Heart right ventricle (tissue), 16 donors: ENCODE measurements at regions not wholly inside any gene's neighbourhood (a gene's known extent, or its start where the extent isn't known, plus 50 kb on each side); places are given as distances from the start of the nearest gene placed in this dataset.
"Not testable (repeated sequence)": the region's sequence is repeated elsewhere in the genome, so short reads cannot be mapped to it uniquely, and the experiment has no call there.

ENCODE experiments used
- ATAC-seq, 8 donors: fragments of 200-7000 bp; cut with Tn5 transposase; one replicate each; pipeline ENCODE4 v1.9.1; 2020; ENCODE audit warnings: mild to moderate bottlenecking in 8 of 8, moderate library complexity in 8 of 8, moderate number of reproducible peaks in 1 of 8
- DNase-seq, 2 donors: peaks; one replicate each; pipeline ENCODE4 v3.0.0-alpha.2; 2020
- H3K27ac ChIP-seq, 10 donors: fragments of 200-600 bp; sonication (generic) in 2 of 10; one replicate each; pipeline versions ENCODE4 v1.5.0 to v1.8.0; 2020 to 2022; ENCODE audit warnings: mild to moderate bottlenecking in 3 of 10
- H3K27me3 ChIP-seq, 7 donors: fragments of 200-600 bp; one replicate each; pipeline ENCODE4 v1.8.0; 2021 to 2022; ENCODE audit warnings: mild to moderate bottlenecking in 2 of 7
- H3K36me3 ChIP-seq, 9 donors: fragments of 200-600 bp; sonication (generic) in 1 of 9; one replicate each; pipeline versions ENCODE4 v1.5.0 to v1.8.0; 2020 to 2022; ENCODE audit warnings: mild to moderate bottlenecking in 2 of 9
- H3K4me1 ChIP-seq, 9 donors: fragments of 200-600 bp; sonication (generic) in 1 of 9; one replicate each; pipeline versions ENCODE4 v1.5.0 to v1.8.0; 2020 to 2022; ENCODE audit warnings: mild to moderate bottlenecking in 4 of 9
- H3K4me3 ChIP-seq, 10 donors: fragments of 200-600 bp; sonication (generic) in 2 of 10; one replicate each; pipeline versions ENCODE4 v1.5.0 to v1.8.0; 2020 to 2022; ENCODE audit warnings: mild to moderate bottlenecking in 7 of 10, moderate library complexity in 2 of 10
- H3K9me3 ChIP-seq, 11 donors: fragments of 200-600 bp in 10 of 11; sonication (generic) in 2 of 11; one replicate each; pipeline versions ENCODE4 v1.5.0 to v1.8.0; 2013 to 2022; ENCODE audit warnings: mild to moderate bottlenecking in 2 of 11, control low read depth in 1 of 11, moderate library complexity in 1 of 11
- CTCF ChIP-seq, 9 donors: fragments of 200-600 bp; sonication (generic) in 2 of 9; IDR thresholded peaks; one replicate each; pipeline versions ENCODE4 v1.5.0 to v1.8.0; 2021 to 2022; ENCODE audit warnings: antibody characterized with exemption in 9 of 9, mild to moderate bottlenecking in 5 of 9, moderate library complexity in 1 of 9
- WGBS, 2 donors: extraction: QIAGEN DNeasy Blood & Tissue Kit; methylation state at CpG; one replicate each; pipeline ENCODE4 v1.1.7; 2013; ENCODE audit warnings: inconsistent platforms in 1 of 2; 5-methylcytosine and 5-hydroxymethylcytosine counted together
- intact Hi-C, 10 donors: fragments of 100-400 bp; cut with DNase I; formaldehyde crosslinking; loops; one replicate each; pipeline versions ENCODE4 v1.11.1 to v1.14.2; 2022
- donor health status: Arrhythmogenic right ventricular cardiomyopathy.
- donor health status: ischemic (EF 13 %, LVEDD 7.1; RV severe dilation, severe dysfunction).
- donor health status: healthy with polysubstance abuse.
- donor health status: DM: no; HTN: yes; CAD: no.
- donor health status: DM: no; HTN: no; CAD: no.
- donor health status: ischemic (EF 25% LVEDD 6.9; RV normal size, moderate dysfunction).
- donor health status: ischemic (EF 25% LVEDD 5.7; RV mildly dilated, moderate dysfunction).
- donor health status: healthy.
- donor health status: DM: yes; HTN: yes; CAD: no.
- donor health status: Ischemic cardiomyopathy.
- donor health status: ischemic (EF 35%, LVEDD 5.7; RV mildly dilated, moderate dysfunction).
- donor health status: nonischemic (EF 11% LVEDD 7.7; RV severe dilation, severe dysfunction).
- donor health status: DM: yes; HTN: yes; CAD: no.
- donor health status: PGD.
- donor health status: ischemic (EF 29% LVEDD 5.4; RV normal size, mild dysfunction).
- donor health status: nonischemic (EF 23%, LVEDD 6.1; RV moderate dilation, normal function).

GRCh38 chr2:111519071-111519470 lies 364.9 kb downstream of the ANAPC1 start:
- intact Hi-C loops: no loop called here
- 80 to 84% methylated on average over 3 of the region's 3 CpGs for WGBS, 2 donors
- no peak for DNase-seq

GRCh38 chr2:111522231-111522768 lies 361.7 kb downstream of the ANAPC1 start:
- intact Hi-C loops: no loop called here
- Histone ChIP-seq H3K4me3 (no peak overlapping the region), H3K4me1 (peaks cover 0 to 12% (median 0%) of the 10 kb centered on the region in 9 donors), H3K9me3 (no peaks in the 10 kb centered on the region), H3K36me3 (no peaks in the 10 kb centered on the region), H3K27me3 (no peaks in the 10 kb centered on the region), H3K27ac (no peak overlapping the region)
- no peak for DNase-seq
- no peak for TF ChIP-seq CTCF (IDR thresholded peaks at IDR 0.05)
- WGBS, 2 donors: 75 to 82% methylated on average over 5 of the region's 5 CpGs
- peak in 1 of 8 donors; percentile 35 for ATAC-seq

More at GRCh38 chr2:111519071-111519470, 364.9 kb downstream of the ANAPC1 start:
- no peak for ATAC-seq
- Histone ChIP-seq H3K4me3 (no peak overlapping the region), H3K27me3 (no peaks in the 10 kb centered on the region), H3K9me3 (no peaks in the 10 kb centered on the region), H3K4me1 (peaks cover 0 to 12% (median 0%) of the 10 kb centered on the region in 9 donors), H3K36me3 (no peaks in the 10 kb centered on the region), H3K27ac (no peak overlapping the region)
- TF ChIP-seq CTCF (IDR thresholded peaks at IDR 0.05): no peak

GRCh38 chr2:111523009-111523408 lies 361.0 kb downstream of the ANAPC1 start:
- DNase-seq (peak in 1 of 2 donors; percentile 54), ATAC-seq (peak in 4 of 8 donors; percentile 21 to 34 (median 28))
- no peak overlapping the region for H3K4me3 ChIP-seq
- TF ChIP-seq CTCF (IDR thresholded peaks at IDR 0.05): no peak
- H3K36me3 ChIP-seq: no peaks in the 10 kb centered on the region
- no peak overlapping the region for H3K27ac ChIP-seq
- H3K4me1 ChIP-seq: peaks cover 0 to 12% (median 0%) of the 10 kb centered on the region in 9 donors
- H3K27me3 ChIP-seq: no peaks in the 10 kb centered on the region
- intact Hi-C loops: no loop called here
- no peaks in the 10 kb centered on the region for H3K9me3 ChIP-seq
- WGBS, 2 donors: 49 to 53% methylated on average over 12 of the region's 12 CpGs

GRCh38 chr2:111525026-111525425 lies 359.0 kb downstream of the ANAPC1 start:
- H3K9me3 ChIP-seq, H3K27me3 ChIP-seq, intact Hi-C loops, H3K36me3 ChIP-seq, H3K27ac ChIP-seq, DNase-seq, ATAC-seq, H3K4me3 ChIP-seq: not testable (repeated sequence)
- peaks cover 0 to 12% (median 0%) of the 10 kb centered on the region in 9 donors for H3K4me1 ChIP-seq
- WGBS, 2 donors: 94% methylated on average over 3 to 4 of the region's 4 CpGs

GRCh38 chr2:111526041-111526639 lies 357.9 kb downstream of the ANAPC1 start:
- H3K9me3 ChIP-seq, H3K27ac ChIP-seq, H3K4me3 ChIP-seq, intact Hi-C loops, H3K36me3 ChIP-seq, DNase-seq, H3K27me3 ChIP-seq: not testable (repeated sequence)
- 84 to 89% methylated on average over 7 of the region's 7 CpGs for WGBS, 2 donors
- peaks cover 0 to 12% (median 0%) of the 10 kb centered on the region in 9 donors for H3K4me1 ChIP-seq
- ATAC-seq: peak in 2 of 8 donors; percentile 24 to 41

GRCh38 chr2:111527707-111528400 lies 356.1 kb downstream of the ANAPC1 start:
- H3K36me3 ChIP-seq, H3K9me3 ChIP-seq, H3K27me3 ChIP-seq, H3K4me3 ChIP-seq, DNase-seq, H3K27ac ChIP-seq, H3K4me1 ChIP-seq, intact Hi-C loops: not testable (repeated sequence)
- 79 to 93% methylated on average over 6 of the region's 10 CpGs for WGBS, 2 donors
- peak in 3 of 8 donors; percentile 35 to 67 (median 61) for ATAC-seq

GRCh38 chr2:111529022-111529421 lies 355.0 kb downstream of the ANAPC1 start:
- H3K4me3 ChIP-seq, ATAC-seq, H3K27ac ChIP-seq, DNase-seq, H3K9me3 ChIP-seq, H3K27me3 ChIP-seq, intact Hi-C loops, H3K36me3 ChIP-seq, H3K4me1 ChIP-seq: not testable (repeated sequence)
- 90 to 93% methylated on average over 3 of the region's 4 CpGs for WGBS, 2 donors

- intact Hi-C loops, H3K9me3 ChIP-seq, H3K36me3 ChIP-seq, H3K27me3 ChIP-seq, H3K27ac ChIP-seq, H3K4me3 ChIP-seq, H3K4me1 ChIP-seq, DNase-seq, ATAC-seq: not testable (repeated sequence)
- 80 to 91% methylated on average over 4 of the region's 5 CpGs for WGBS, 2 donors
Measured at GRCh38 chr2:111530239-111530965, 353.6 kb downstream of the ANAPC1 start.
